ENCODE measurements at regions not wholly inside any gene's neighbourhood (a gene's known extent, or its start where the extent isn't known, plus 50 kb on each side); places are given as distances from the start of the nearest gene placed in this dataset.

GRCh38 chr13:61777899-61778298 lies 362.2 kb upstream of the PCDH20 start:
- no peak for TF ChIP-seq ZFX (IDR thresholded peaks at IDR 0.05)
- TF ChIP-seq, protein P1, sequence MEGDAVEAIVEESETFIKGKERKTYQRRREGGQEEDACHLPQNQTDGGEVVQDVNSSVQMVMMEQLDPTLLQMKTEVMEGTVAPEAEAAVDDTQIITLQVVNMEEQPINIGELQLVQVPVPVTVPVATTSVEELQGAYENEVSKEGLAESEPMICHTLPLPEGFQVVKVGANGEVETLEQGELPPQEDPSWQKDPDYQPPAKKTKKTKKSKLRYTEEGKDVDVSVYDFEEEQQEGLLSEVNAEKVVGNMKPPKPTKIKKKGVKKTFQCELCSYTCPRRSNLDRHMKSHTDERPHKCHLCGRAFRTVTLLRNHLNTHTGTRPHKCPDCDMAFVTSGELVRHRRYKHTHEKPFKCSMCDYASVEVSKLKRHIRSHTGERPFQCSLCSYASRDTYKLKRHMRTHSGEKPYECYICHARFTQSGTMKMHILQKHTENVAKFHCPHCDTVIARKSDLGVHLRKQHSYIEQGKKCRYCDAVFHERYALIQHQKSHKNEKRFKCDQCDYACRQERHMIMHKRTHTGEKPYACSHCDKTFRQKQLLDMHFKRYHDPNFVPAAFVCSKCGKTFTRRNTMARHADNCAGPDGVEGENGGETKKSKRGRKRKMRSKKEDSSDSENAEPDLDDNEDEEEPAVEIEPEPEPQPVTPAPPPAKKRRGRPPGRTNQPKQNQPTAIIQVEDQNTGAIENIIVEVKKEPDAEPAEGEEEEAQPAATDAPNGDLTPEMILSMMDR (conservative IDR thresholded peaks at IDR 0.05), result no peak
- H3K27ac ChIP-seq, result no peak overlapping the region

DNA sequence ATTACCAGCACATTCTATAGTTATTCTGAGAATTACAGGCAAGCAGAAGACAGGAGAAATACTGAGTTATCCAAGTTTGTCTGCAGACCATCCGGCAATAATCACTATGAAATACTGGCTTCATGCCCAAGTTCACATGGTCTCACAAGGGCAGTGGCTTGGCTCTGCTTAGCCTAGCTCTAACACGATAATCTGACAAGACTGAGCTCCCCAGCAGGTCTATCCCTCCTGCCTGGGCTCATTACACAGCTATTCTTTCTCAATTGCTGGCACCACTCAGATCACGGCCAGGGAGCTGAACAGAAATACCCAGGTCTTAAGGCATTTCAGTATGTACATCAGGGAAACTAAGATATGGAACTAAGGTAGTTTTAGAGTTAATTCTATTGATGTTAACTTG lies 361.6 kb upstream of the PCDH20 start:
- H3K27ac ChIP-seq, result no peak overlapping the region
- TF ChIP-seq ZFX (IDR thresholded peaks at IDR 0.05), result no peak
- TF ChIP-seq, protein P1 (conservative IDR thresholded peaks at IDR 0.05), result no peak

DNA sequence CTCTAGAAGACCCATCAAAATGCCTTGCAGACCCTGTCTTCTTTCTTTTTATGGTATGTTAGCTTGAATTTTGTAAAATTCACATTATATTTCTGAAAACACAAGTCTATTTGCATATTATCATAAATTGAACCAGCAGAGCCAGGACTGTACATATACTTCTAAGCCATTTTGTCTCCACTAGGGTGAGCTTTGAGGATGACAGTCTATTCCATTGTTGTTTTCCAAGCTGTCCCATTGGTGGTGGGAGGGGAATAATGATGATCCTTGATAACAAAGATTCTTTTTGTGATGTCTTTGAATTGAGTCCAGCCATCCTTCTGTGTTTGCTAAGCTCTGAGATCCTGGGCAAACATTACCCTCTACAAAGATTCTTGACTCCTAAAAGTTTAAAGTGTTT lies 359.3 kb upstream of the PCDH20 start:
- no peak for TF ChIP-seq ZFX (IDR thresholded peaks at IDR 0.05)
- no peak overlapping the region for H3K27ac ChIP-seq

- TF ChIP-seq, protein P1 (conservative IDR thresholded peaks at IDR 0.05), result no peak
- no peak for TF ChIP-seq ZFX (IDR thresholded peaks at IDR 0.05)
- no peak overlapping the region for H3K27ac ChIP-seq
These were observed 355.0 kb upstream of the PCDH20 start for GRCh38 chr13:61770681-61771080.

GRCh38 chr13:61768175-61768574 lies 352.5 kb upstream of the PCDH20 start:
- TF ChIP-seq, protein P1 (conservative IDR thresholded peaks at IDR 0.05), result no peak
- no peak for TF ChIP-seq ZFX (IDR thresholded peaks at IDR 0.05)
- no peak overlapping the region for H3K27ac ChIP-seq

DNA sequence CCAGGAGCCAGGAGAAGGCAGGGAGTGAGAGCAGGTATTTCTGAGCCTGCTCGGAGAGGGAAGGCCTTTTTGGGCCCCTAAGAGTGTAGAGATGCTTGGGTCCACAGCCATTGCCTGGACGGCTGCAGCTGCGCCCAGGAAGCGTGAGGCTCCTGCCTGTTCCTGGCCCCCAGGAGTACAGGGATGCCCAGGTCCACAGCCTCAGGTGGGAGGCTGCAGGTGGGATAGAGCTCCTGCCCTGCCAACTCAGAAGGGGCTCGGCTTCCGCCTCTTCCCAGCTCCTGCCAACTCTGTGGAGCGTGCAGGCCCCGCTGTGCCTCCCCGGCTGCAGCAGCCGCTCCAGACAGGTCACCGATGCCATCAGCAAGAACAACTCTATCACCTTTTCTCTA lies 351.0 kb upstream of the PCDH20 start:
- TF ChIP-seq ZFX (IDR thresholded peaks at IDR 0.05), result no peak
- TF ChIP-seq, protein P1 (conservative IDR thresholded peaks at IDR 0.05), result no peak
- H3K27ac ChIP-seq, result no peak overlapping the region

DNA sequence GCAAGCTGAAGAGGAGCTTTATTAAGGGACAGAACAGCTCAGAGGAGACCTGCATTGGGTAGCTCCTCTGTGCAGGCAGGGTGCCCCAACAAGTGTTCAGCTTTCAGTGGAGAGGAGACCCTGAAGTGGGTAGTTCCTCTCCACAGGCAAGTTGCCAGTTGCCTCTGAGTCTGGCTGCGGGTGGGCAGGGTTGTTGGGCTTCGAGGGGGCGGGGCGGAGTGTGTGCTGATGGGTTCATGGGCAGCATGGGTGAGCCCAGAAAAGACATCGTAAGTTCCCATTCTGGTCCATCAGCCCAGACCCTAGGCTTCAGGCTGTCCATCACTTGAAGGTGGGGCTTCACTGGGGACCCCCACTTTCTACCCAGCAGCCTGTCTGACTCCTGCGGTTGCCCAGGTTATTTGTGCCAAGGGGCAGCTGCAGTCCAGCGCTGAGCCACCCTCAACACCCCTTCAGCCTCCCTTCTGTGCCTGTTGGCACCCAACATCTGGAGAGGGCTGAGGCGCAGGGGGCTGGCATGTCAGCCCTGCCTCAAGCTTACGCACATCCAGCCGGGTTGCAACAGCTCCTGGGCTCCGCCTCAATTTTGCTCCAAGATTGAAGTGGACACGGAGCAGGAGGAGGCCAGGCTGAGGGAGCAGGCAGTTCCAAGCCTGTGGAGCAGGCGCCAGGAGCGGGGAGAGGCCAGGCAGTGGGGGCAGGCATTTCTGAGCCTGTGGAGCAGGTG lies 350.5 kb upstream of the PCDH20 start:
- H3K27ac ChIP-seq, result no peak overlapping the region
- TF ChIP-seq, protein P1 (conservative IDR thresholded peaks at IDR 0.05), result no peak
- TF ChIP-seq ZFX (IDR thresholded peaks at IDR 0.05), result no peak

- TF ChIP-seq, protein P1 (conservative IDR thresholded peaks at IDR 0.05), result no peak
- no peak for TF ChIP-seq ZFX (IDR thresholded peaks at IDR 0.05)
- H3K27ac ChIP-seq, result no peak overlapping the region
These were observed 349.6 kb upstream of the PCDH20 start for GRCh38 chr13:61765181-61765742.

Data from C4-2B (cell line).